ENCODE measurements at regions not wholly inside any gene's neighbourhood (a gene's known extent, or its start where the extent isn't known, plus 50 kb on each side); places are given as distances from the start of the nearest gene placed in this dataset.
A peak's percentile ranks its signal among the peaks of the same experiment; 100 is the strongest.

GRCh38 chr2:180062178-180062577, 55.1 kb upstream of the CWC22 start:
- Histone ChIP-seq H3K36me3 (ENCODE audit: control insufficient read depth, insufficient read depth, low read length) (no peaks in the 10 kb centered on the region), H3K27me3 (ENCODE audit: control insufficient read depth, insufficient read depth, low read length) (no peaks in the 10 kb centered on the region), H3K9me3 (ENCODE audit: control insufficient read depth, insufficient read depth, low read depth, low read length) (no peaks in the 10 kb centered on the region), H3K27ac (ENCODE audit: low read depth, low read length) (no peak overlapping the region), H3K9ac (ENCODE audit: low read length) (no peak overlapping the region), H3K4me1 (ENCODE audit: control insufficient read depth, insufficient read depth, low read length) (peaks cover 21% of the 10 kb centered on the region), H3K4me3 (ENCODE audit: low read depth, low read length) (no peak overlapping the region)

GRCh38 chr2:180061546-180061945, 54.4 kb upstream of the CWC22 start:
- peaks cover 24% of the 10 kb centered on the region for H3K4me1 ChIP-seq (ENCODE audit: control insufficient read depth, insufficient read depth, low read length)
- no peak overlapping the region for H3K27ac ChIP-seq (ENCODE audit: low read depth, low read length)
- no peaks in the 10 kb centered on the region for H3K36me3 ChIP-seq (ENCODE audit: control insufficient read depth, insufficient read depth, low read length)
- H3K4me3 ChIP-seq (ENCODE audit: low read depth, low read length), result no peak overlapping the region
- H3K9me3 ChIP-seq (ENCODE audit: control insufficient read depth, insufficient read depth, low read depth, low read length), result no peaks in the 10 kb centered on the region
- H3K27me3 ChIP-seq (ENCODE audit: control insufficient read depth, insufficient read depth, low read length), result no peaks in the 10 kb centered on the region
- H3K9ac ChIP-seq (ENCODE audit: low read length), result no peak overlapping the region

- H3K9ac ChIP-seq (ENCODE audit: low read length), result no peak overlapping the region
- no peaks in the 10 kb centered on the region for H3K36me3 ChIP-seq (ENCODE audit: control insufficient read depth, insufficient read depth, low read length)
- no peaks in the 10 kb centered on the region for H3K9me3 ChIP-seq (ENCODE audit: control insufficient read depth, insufficient read depth, low read depth, low read length)
- peaks cover 28% of the 10 kb centered on the region for H3K4me1 ChIP-seq (ENCODE audit: control insufficient read depth, insufficient read depth, low read length)
- no peak overlapping the region for H3K27ac ChIP-seq (ENCODE audit: low read depth, low read length)
- no peak overlapping the region for H3K4me3 ChIP-seq (ENCODE audit: low read depth, low read length)
- H3K27me3 ChIP-seq (ENCODE audit: control insufficient read depth, insufficient read depth, low read length), result no peaks in the 10 kb centered on the region
Measured at GRCh38 chr2:180061085-180061484, 54.0 kb upstream of the CWC22 start.

GRCh38 chr2:180058993-180059392, 51.9 kb upstream of the CWC22 start:
- no peak overlapping the region for H3K27ac ChIP-seq (ENCODE audit: low read depth, low read length)
- H3K27me3 ChIP-seq (ENCODE audit: control insufficient read depth, insufficient read depth, low read length), result no peaks in the 10 kb centered on the region
- H3K9me3 ChIP-seq (ENCODE audit: control insufficient read depth, insufficient read depth, low read depth, low read length), result no peaks in the 10 kb centered on the region
- H3K36me3 ChIP-seq (ENCODE audit: control insufficient read depth, insufficient read depth, low read length), result no peaks in the 10 kb centered on the region
- no peak overlapping the region for H3K4me3 ChIP-seq (ENCODE audit: low read depth, low read length)
- peaks cover 31% of the 10 kb centered on the region for H3K4me1 ChIP-seq (ENCODE audit: control insufficient read depth, insufficient read depth, low read length)
- H3K9ac ChIP-seq (ENCODE audit: low read length), result no peak overlapping the region

GRCh38 chr2:180057706-180058412, 50.8 kb upstream of the CWC22 start:
- no peaks in the 10 kb centered on the region for H3K9me3 ChIP-seq (ENCODE audit: control insufficient read depth, insufficient read depth, low read depth, low read length)

More at GRCh38 chr2:180057706-180058412, 50.8 kb upstream of the CWC22 start:
- Histone ChIP-seq H3K4me1 (ENCODE audit: control insufficient read depth, insufficient read depth, low read length) (peaks cover 31% of the 10 kb centered on the region), H3K4me3 (ENCODE audit: low read depth, low read length) (no peak overlapping the region; the same call in 1 of the 2 replicates), H3K27ac (ENCODE audit: low read depth, low read length) (peak overlapping the region; percentile 39; the same call in 1 of the 2 replicates), H3K27me3 (ENCODE audit: control insufficient read depth, insufficient read depth, low read length) (no peaks in the 10 kb centered on the region), H3K9ac (ENCODE audit: low read length) (no peak overlapping the region), H3K36me3 (ENCODE audit: control insufficient read depth, insufficient read depth, low read length) (no peaks in the 10 kb centered on the region)

Measured in HUES6 (cell line).